Endothelial cell (in vitro differentiated cells): ENCODE measurements at regions not wholly inside any gene's neighbourhood (a gene's known extent, or its start where the extent isn't known, plus 50 kb on each side); places are given as distances from the start of the nearest gene placed in this dataset.
"Not testable (repeated sequence)": the region's sequence is repeated elsewhere in the genome, so short reads cannot be mapped to it uniquely, and the experiment has no call there.

ENCODE experiments used
- DNase-seq: peaks from one replicate; pipeline ENCODE4 v3.0.0; 2021; ENCODE audit warnings: low spot score
- H3K27ac Mint-ChIP-seq: one replicate; pipeline ENCODE4 v1.8.0; 2021; ENCODE audit warnings: mixed read lengths, inconsistent platforms; ENCODE audit not compliant: unreplicated experiment
- H3K27me3 Mint-ChIP-seq: one replicate; pipeline ENCODE4 v1.8.0; 2021; ENCODE audit warnings: mild to moderate bottlenecking, moderate library complexity, mixed read lengths, inconsistent platforms; ENCODE audit not compliant: unreplicated experiment
- H3K36me3 Mint-ChIP-seq: one replicate; pipeline ENCODE4 v1.8.0; 2021; ENCODE audit warnings: mild to moderate bottlenecking, low read depth, mixed read lengths, inconsistent platforms; ENCODE audit not compliant: unreplicated experiment
- H3K4me1 Mint-ChIP-seq: one replicate; pipeline ENCODE4 v1.8.0; 2021; ENCODE audit warnings: mild to moderate bottlenecking, mixed read lengths, inconsistent platforms; ENCODE audit not compliant: unreplicated experiment
- H3K4me3 Mint-ChIP-seq: one replicate; pipeline ENCODE4 v1.8.0; 2021; ENCODE audit warnings: mild to moderate bottlenecking, mixed read lengths, inconsistent platforms; ENCODE audit not compliant: unreplicated experiment
- H3K9me3 Mint-ChIP-seq: one replicate; pipeline ENCODE4 v1.8.0; 2021; ENCODE audit warnings: mixed read lengths, inconsistent platforms; ENCODE audit not compliant: unreplicated experiment
- TF ChIP-seq, protein P1 (sequence below): fragments of 200-600 bp; sonication (generic); IDR thresholded peaks from one replicate; pipeline ENCODE4 v1.5.0; 2021; ENCODE audit warnings: antibody characterized with exemption; ENCODE audit not compliant: unreplicated experiment

GRCh38 chr17:30697619-30698460 is 126.7 kb downstream of the CRLF3 start:
- H3K36me3 Mint-ChIP-seq, H3K4me3 Mint-ChIP-seq, H3K27me3 Mint-ChIP-seq, H3K27ac Mint-ChIP-seq, H3K9me3 Mint-ChIP-seq: not testable (repeated sequence)
- peak; percentile 74 for DNase-seq
- TF ChIP-seq, protein P1, sequence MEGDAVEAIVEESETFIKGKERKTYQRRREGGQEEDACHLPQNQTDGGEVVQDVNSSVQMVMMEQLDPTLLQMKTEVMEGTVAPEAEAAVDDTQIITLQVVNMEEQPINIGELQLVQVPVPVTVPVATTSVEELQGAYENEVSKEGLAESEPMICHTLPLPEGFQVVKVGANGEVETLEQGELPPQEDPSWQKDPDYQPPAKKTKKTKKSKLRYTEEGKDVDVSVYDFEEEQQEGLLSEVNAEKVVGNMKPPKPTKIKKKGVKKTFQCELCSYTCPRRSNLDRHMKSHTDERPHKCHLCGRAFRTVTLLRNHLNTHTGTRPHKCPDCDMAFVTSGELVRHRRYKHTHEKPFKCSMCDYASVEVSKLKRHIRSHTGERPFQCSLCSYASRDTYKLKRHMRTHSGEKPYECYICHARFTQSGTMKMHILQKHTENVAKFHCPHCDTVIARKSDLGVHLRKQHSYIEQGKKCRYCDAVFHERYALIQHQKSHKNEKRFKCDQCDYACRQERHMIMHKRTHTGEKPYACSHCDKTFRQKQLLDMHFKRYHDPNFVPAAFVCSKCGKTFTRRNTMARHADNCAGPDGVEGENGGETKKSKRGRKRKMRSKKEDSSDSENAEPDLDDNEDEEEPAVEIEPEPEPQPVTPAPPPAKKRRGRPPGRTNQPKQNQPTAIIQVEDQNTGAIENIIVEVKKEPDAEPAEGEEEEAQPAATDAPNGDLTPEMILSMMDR, result peak; percentile 88
- peaks cover 13% of the 10 kb centered on the region for H3K4me1 Mint-ChIP-seq

DNA sequence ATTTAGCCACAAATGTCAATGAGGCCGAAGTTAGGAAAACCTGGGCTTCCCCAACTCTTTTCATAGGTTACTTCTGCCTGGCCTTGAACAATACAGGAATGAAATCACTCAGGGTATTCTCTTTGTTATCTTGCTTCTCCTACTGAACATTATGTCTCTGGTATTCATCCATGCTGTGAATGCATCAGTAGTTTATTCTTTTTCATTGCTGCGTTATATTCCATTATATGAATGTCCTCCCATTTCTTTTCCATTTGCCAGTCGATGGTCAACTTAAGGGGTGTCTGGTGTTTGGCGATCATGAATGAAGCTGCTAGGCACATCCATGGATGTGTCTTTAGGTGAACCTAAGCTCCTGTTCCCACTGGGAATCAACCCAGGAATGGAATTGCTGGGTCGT is 128.3 kb downstream of the CRLF3 start:
- Mint-ChIP-seq H3K4me1 (peaks cover 13% of the 10 kb centered on the region), H3K36me3 (no peaks in the 10 kb centered on the region), H3K27me3 (peaks cover 10% of the 10 kb centered on the region), H3K27ac (no peak overlapping the region), H3K4me3 (no peak overlapping the region), H3K9me3 (no peaks in the 10 kb centered on the region)
- TF ChIP-seq, protein P1, result no peak
- DNase-seq, result no peak

- not testable (repeated sequence) for H3K27ac Mint-ChIP-seq, DNase-seq, H3K27me3 Mint-ChIP-seq, H3K9me3 Mint-ChIP-seq, H3K36me3 Mint-ChIP-seq, H3K4me3 Mint-ChIP-seq
- peaks cover 11% of the 10 kb centered on the region for H3K4me1 Mint-ChIP-seq
Observed at GRCh38 chr17:30695265-30695811, 129.2 kb downstream of the CRLF3 start.

- H3K36me3 Mint-ChIP-seq, H3K27ac Mint-ChIP-seq: not testable (repeated sequence)
Observed at GRCh38 chr17:30693772-30694171, 130.7 kb downstream of the CRLF3 start.

DNA sequence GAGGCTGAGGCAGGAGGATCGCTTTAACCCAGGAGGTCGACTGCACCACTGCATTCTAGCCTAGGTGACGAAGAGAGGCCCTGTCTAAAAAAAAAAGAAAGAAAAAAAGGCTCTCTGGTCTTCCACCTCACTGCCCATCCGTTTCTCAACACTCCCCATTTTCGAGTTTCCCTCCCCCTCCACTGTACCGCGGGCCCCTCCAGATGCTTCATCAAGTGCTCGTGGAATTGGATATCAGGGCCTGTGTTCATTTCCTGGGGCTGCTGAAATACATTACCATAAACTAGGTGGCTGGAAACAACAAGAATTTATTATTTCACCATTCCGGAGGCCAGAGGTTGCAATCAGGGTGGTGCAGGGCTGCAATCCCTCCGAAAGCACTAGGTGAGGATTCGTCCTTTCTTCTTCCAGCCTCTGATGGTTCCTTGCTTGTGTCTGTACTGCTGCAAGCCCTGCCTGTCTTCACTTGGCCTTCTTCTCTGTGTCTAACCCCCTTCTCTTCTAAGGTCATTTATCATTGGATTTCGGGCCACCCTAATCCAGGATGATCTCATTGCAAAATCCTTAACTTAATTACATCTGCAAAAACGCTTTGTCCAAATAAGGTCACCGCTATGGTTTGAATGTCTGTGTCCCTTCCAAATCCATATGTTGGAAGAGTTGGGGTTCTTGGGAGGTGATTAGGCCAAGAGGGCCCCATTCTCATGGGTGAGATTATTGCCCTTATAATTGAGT is 135.1 kb downstream of the CRLF3 start:
- H3K4me3 Mint-ChIP-seq, H3K9me3 Mint-ChIP-seq, H3K27ac Mint-ChIP-seq, H3K27me3 Mint-ChIP-seq, DNase-seq, H3K36me3 Mint-ChIP-seq: not testable (repeated sequence)
- peaks cover 13% of the 10 kb centered on the region for H3K4me1 Mint-ChIP-seq

More at GRCh38 chr17:30693772-30694171, 130.7 kb downstream of the CRLF3 start:
- H3K4me3 Mint-ChIP-seq, result peak overlapping the region; percentile 49
- H3K4me1 Mint-ChIP-seq, H3K27me3 Mint-ChIP-seq, H3K9me3 Mint-ChIP-seq: not testable (repeated sequence)
- DNase-seq, result peak; percentile 51
- TF ChIP-seq, protein P1, result peak; percentile 71

DNA sequence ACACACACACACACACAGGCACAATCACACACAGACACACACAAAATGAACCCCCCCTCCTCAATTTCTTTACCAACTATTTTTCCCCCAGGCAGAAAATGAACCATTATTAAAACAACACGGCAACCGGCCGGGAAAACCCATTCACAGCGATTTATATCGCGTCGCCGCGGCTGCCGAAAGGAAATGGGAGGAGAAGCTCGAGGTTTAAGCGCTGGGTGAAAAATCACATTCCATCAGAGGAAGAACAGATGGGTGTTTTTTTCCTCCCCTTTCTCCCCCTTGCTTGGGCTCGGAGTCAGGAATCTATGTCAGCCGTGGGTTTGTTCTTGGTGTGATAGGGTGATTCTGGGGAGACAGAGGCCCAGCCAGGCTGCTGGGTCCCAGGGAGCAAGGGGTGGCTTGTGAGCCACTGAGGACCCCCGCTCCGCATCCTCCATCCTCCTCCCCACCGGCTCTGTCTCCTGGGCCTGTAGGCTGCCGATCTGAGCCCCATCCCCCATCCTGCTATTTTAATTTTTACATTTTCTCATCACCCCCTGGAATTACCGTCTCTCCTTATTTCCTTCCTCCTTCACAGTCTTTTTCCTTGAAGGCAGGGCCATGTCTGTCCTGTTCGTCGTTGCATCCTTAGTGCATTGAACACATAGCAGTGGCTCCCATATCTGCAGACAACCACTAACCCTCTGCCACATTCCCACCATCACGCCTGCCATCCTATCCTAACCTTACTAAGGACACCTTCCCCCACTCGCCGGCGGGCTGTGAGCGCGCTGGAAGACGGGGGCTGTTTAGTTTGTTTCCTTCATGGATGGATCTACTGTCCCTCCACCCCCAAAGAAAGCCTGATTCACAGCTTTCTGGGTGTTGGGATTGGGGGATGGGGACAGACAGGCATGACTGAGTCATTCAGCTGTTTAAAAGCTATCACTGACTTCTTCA is 137.7 kb downstream of the CRLF3 start:
- H3K4me3 Mint-ChIP-seq, H3K27ac Mint-ChIP-seq, H3K9me3 Mint-ChIP-seq, DNase-seq, H3K36me3 Mint-ChIP-seq, H3K4me1 Mint-ChIP-seq, H3K27me3 Mint-ChIP-seq: not testable (repeated sequence)

DNA sequence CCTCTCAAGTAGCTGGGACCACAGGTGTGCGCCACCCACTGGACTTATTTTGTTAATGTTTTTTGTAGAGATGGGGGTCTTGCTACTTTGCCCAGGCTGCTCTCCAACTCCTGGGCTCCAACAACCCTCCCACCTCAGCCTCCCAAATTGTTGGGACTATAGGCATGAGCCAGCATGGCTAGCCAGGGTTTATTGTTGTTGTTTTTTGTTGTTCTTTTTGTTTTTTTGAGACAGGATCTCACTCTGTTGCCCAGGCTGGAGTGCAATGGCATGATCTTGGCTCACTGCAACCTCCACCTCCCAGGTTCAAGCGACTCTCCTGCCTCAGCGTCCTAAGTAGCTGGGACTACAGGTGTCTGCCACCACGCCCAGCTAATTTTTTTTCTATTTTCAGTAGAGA is 142.2 kb downstream of the CRLF3 start:
- not testable (repeated sequence) for H3K36me3 Mint-ChIP-seq, H3K4me3 Mint-ChIP-seq, DNase-seq, H3K27me3 Mint-ChIP-seq, H3K27ac Mint-ChIP-seq, H3K4me1 Mint-ChIP-seq, H3K9me3 Mint-ChIP-seq

GRCh38 chr17:30680681-30681080 is 143.8 kb downstream of the CRLF3 start:
- not testable (repeated sequence) for H3K4me3 Mint-ChIP-seq, H3K27ac Mint-ChIP-seq, H3K27me3 Mint-ChIP-seq, DNase-seq, H3K9me3 Mint-ChIP-seq, H3K4me1 Mint-ChIP-seq, H3K36me3 Mint-ChIP-seq
